ENCODE measurements at regions not wholly inside any gene's neighbourhood (a gene's known extent, or its start where the extent isn't known, plus 50 kb on each side); places are given as distances from the start of the nearest gene placed in this dataset.

GRCh38 chrX:40192196-40192595 is 94.4 kb upstream of the BCOR start:
- TF ChIP-seq POLR2A (IDR thresholded peaks at IDR 0.05) (no peak), CTCF (IDR thresholded peaks at IDR 0.05) (no peak), EP300 (IDR thresholded peaks at IDR 0.05; ENCODE audit: low read depth) (no peak)

Measured in transverse colon (tissue), 3 donors.